Stimulated activated CD4-positive, alpha-beta T cell treated with anti-CD3 and anti-CD28 coated beads, Interleukin-15, amount 100 ng/mL, for 1 hour (primary cell): ENCODE measurements at regions not wholly inside any gene's neighbourhood (a gene's known extent, or its start where the extent isn't known, plus 50 kb on each side); places are given as distances from the start of the nearest gene placed in this dataset.
"Not testable (repeated sequence)": the region's sequence is repeated elsewhere in the genome, so short reads cannot be mapped to it uniquely, and the experiment has no call there.

Source experiments
- DNase-seq, 2 donors: peaks; one replicate each; pipeline ENCODE4 v3.0.0-alpha.2; 2020; ENCODE audit warnings: low read depth in 1 of 2, low spot score in 1 of 2

- DNase-seq: no peak
Measured at GRCh38 chr2:3037196-3038194, 340.1 kb downstream of the EIPR1 start.

GRCh38 chr2:3036432-3037125, 341.0 kb downstream of the EIPR1 start:
- no peak for DNase-seq

DNA sequence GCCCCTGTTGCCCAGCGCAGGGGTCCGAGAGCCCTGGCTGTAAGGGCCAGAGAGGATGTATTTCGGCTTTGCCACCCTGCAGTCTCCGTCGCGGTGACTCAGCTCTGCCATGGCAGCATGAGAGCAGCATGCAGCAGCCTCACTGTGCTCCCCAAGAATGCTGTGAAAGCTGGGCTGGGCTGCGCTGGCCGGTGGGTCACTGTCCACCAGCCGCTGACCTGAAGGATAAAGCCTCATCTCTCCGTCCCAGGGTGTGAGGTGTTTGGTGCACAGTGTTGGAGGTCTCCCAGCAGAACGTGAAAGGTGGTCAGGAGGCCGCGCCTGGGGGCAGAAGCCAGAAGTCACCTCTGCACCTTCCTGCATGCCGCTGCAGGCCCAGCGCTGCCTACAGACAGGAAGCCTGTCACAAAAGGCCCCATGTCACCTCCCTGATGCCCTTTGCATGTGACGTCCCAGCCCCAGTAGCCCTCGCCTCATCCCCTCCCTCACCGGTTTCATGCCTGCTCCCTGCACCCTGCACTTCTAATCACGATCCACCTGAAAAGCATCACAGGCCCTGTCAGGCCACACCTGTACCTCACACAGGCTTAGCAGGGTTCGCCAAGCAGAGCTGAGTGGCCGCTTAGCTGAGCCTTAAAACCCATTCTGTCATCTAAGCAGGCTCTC, 342.1 kb downstream of the EIPR1 start:
- DNase-seq: no peak

DNA sequence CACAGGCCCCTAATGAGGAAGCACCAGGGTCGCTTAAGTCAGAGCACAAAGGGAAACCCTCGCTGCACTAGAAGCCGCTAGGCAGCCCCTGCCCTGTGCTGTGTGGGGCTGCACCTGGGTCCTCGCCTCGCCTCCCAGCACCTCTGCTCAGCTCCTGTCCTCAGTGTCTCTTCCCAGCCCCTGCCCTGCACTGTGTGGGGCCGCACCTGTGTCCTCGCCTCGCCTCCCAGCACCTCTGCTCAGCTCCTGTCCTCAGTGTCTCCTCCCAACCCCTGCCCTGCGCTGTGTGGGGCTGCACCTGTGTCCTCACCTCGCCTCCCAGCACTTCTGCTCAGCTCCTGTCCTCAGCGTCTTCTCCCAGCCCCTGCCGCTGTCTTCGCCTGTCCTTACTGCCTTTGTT, 342.8 kb downstream of the EIPR1 start:
- no peak for DNase-seq

DNA sequence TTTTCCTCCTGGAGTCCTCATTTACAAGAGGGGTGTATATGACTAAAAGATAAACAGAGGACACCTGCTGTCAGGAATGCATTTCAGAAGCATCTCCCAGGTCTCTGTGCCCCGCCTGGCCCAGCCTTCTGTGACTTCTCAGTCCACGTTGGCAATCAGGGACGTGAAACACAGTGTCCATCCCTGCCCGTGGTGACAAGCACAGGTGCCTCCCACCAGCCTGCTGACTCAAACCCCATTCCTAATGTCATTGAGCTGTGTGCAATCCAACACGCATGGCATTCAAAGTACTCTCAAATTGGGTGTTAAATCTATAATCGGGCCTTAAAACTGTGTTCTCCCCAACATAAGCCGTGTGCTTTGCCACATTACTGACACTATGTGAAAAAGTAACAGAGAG, 343.2 kb downstream of the EIPR1 start:
- no peak for DNase-seq

DNA sequence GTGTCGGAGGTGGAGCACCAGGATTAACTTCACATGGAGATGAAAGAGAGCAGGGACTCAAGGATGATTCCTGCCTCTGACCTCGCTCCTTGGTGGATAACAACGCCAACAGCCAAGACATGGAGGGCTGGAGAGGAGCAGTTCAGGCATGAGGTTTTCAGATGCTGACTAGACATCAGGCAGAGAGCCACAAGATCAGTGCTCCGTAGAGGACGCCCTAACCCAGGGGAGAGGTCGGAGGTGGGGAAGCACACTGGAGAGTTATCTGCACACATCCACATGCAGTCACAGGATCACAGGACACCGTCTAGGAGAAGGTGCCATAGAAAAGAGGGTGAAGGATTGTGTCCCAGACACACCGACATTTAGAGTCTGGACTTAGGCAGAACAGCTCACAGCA, 344.3 kb downstream of the EIPR1 start:
- no peak for DNase-seq

DNA sequence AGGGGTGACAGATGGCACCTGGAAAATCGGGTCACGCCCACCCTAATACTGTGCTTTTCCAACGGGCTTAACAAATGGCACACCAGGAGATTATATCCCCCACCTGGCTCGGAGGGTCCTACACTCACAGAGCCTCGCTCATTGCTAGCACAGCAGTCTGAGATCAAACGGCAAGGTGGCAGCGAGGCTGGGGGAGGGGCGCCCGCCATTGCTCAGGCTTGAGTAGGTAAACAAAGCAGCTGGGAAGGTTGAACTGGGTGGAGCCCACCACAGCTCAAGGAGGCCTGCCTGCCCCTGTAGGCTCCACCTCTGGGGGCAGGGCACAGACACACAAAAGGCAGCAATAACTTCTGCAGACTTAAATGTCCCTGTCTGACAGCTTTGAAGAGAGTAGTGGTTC, 346.8 kb downstream of the EIPR1 start:
- DNase-seq: not testable (repeated sequence)

GRCh38 chr2:3025984-3026383, 351.6 kb downstream of the EIPR1 start:
- no peak for DNase-seq

GRCh38 chr2:3025261-3025660, 352.4 kb downstream of the EIPR1 start:
- no peak for DNase-seq

- DNase-seq: no peak
Measured at GRCh38 chr2:3024401-3024935, 353.1 kb downstream of the EIPR1 start.

GRCh38 chr2:3023531-3023930, 354.1 kb downstream of the EIPR1 start:
- DNase-seq: no peak

DNA sequence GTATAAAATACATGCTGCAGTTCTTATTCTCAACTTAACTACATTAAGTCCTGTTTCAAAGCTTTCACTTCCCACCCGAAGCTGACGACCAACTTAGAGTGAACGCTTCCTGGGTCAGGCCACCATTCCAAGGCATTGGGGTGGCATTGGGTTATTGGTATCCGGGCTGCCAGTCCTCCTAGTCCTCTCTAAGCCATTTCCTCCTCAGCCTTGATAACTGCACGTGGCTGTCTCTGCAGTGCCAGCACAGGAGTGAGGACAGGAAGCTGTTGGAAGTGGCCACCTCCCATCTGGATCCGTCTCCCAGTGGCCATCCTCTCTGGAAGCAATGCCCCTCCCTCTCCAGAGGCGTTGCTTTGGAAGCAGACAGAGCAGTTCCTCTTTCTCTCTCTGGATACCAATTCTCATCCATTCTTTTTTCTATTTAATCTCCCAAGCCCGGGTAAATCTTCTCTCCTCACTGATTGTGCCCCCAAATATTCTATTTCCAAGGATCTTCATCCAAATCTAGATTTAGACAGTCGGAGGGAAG, 354.7 kb downstream of the EIPR1 start:
- no peak for DNase-seq

DNA sequence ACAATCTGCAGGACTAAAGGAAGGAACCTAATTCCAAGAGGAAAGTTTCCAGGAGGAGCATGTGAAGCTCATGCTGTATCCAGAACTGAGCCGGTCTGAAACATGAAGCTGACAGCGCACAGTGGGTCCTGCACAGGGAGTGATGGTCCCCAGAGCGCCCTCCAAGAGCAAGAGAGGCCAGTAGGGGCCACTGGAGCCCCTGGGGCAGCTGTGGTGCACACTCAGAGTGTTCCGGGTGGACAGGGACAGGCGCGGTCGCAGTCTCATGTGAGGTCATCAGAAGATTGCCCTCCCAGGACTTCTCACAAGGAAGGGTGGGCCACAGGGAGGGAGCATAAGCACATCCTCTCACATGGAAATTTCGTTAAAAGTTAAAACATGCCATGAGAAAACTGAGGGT, 355.9 kb downstream of the EIPR1 start:
- DNase-seq: no peak

DNA sequence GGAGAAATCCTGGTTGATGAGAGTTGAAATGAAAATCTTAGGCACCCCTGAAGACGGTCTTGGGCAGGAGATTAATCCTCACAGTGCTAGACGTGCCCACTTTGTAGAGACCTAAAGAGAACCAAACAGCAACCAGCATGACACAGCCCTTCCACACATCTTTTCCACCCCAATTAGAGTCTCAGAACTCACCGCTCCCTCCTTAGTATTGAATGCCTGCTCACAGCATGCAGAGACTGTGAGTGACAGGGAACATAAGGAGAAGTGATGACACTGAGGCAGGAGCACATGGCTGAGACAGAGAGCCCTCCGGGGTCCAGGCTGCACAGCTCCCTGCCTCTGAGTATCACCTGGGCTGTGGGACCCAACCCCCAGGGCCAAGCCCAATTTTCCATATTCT, 367.6 kb downstream of the EIPR1 start:
- no peak for DNase-seq

DNA sequence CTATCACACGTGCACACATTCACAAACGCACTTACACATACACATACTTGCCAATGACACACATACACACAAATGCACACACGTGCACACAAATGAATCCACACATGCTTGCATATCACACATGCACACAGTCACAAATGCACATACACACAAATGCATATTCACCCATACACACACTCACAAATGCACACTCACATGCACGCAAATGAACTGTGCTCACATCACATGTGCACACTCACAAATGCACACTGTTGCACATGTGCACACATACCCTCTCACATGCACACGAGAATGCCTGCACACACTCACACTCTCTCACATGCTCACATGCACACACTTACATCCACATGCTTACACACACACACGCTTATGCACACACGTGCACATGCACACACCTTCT, 368.1 kb downstream of the EIPR1 start:
- no peak for DNase-seq

DNA sequence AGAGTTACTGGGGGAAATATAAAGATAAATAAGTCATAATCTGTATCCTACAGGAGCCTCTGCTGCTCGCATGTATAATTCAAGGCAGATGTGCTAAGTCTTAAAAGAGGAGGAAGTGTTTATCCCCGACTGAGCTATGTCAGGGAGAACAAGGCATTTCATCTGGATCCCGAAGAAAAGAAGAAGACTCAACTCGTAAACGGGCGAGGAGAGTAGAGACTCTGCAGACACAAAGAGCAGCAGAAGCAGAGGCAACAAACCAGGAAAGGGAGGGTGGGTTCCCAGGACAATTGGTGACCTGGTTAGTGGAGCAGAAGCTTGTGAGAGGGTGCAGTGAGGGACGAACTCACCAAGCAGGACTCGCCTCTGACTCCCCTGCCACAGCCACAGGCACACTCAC, 368.6 kb downstream of the EIPR1 start:
- no peak for DNase-seq

DNA sequence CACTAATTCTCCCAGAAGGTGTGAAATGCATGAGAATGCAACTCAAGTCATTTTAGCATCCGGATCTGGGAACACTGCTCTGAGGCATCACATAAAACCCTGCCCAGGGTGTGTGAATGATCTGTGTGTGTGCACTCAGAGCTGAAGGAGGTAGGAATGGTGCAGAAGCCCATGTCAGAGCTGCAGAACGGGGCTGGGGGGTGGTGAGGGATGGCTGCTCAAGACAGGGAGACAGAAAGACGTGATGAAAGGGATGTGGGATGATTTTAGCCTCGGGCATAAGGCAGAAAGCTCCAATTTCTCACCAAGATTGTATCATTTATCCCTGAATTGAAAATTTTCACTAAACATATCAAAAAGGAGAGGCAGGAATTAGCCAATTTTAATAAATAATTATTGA, 369.1 kb downstream of the EIPR1 start:
- DNase-seq: no peak

DNA sequence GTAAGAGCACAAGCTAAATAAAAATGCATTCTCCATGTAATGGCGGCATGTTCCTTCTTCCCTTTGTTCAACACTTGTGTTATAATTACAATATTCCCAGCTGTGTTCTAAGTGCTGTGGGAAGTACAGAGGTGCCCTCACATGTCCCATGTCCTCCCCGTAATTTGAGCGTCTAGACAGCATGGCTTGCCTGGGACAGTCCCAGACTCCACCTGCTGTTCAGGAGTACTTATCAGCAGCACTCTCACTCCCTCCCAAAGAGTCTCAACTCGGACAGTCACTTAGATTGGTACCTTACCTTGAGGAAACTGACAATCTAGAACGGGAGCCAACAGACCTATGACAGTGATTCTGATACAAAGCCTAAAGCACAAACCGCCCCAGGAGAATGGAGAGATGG, 370.5 kb downstream of the EIPR1 start:
- no peak for DNase-seq

DNA sequence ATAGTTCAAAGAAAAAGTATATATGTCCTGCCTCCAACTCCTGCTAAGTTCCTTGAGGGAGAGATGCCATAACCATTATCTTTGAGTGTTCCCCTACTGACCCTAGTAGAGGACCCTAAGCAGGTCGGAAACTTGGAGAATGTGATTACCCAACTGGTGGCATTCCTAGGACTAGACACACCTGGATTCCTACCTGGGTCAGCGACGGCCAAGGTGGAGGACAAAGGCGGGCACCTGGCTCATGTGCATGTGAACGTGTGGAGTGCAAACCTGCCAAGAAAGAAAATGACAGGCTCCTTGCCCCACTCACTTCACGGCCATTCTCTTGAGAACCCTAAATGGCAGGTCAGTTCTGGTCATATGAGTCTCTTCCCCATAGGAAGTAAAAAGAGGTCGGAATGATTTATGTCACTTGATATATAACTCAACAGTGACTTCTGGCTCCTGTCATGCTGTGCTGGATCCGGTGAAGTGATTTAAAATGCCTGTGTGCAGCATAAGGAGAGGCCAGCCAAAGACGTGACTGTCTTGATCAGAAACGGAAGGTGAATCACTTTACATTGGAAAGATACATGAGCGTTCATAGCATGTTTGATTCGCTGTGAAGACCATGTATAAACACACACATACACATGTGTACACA, 371.6 kb downstream of the EIPR1 start:
- no peak for DNase-seq

DNA sequence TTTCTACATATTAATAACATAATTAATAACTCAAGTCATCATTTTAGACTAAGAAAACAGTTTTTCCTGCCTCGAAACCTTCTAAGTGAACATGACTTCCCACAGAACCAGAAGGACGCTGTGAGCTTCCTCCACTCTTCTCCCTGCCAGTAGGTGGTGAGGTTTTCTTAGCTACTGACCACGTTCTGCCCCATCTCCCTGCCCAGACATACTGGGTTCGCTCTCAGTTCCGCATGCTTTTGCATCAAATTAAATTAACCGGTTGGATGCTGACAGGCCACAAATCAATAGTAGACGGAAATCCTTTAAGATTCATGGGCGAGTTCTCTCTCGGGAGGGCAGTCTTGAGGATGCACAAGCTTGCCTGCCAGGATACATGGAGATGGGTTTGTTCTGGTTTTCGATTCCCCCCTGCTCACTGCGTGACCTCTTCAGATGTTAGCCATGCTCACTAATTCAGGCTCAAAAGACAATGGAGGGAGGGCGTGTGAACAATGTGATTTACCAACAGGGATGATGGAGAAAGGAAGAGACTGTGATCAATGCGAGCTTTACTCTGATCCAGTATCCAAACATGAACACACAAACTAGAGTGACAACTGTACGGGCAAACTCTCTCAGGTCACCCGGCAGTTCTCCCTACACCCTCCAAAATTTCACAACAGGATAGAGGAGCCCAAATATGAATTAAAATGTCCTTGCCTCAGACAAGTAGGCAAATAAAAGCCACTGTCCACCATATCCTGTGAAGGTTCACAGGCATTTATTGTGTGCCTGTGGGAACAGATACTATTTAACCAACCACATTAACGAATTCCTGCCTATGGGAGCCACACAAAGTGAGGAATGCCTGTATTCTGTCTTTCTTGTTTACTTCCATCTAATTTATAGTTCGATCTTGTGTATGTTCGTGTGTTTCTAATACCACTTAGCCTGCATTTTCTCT, 375.7 kb downstream of the EIPR1 start:
- DNase-seq: no peak
